ENCODE measurements at regions not wholly inside any gene's neighbourhood (a gene's known extent, or its start where the extent isn't known, plus 50 kb on each side); places are given as distances from the start of the nearest gene placed in this dataset.

DNA sequence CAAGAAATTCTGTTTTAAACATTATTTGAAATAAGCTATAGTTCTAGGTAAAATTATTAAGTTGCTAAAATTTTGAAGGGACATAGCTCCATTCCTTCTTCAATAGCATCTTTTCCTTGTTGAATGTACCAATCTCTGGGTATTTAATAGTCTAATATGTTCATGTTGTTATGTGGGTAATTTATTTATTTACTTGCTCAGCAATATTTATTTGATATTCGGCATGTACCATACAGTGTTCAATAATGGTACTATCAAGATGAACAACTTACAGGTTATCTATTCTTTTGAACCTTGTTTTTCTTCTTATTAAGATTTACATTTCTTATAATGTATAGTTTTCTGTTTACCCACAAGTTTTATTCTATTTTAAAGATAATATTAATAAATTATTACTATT, 1616.8 kb upstream of the PIK3C3 start:
- TF ChIP-seq EZH2 (IDR thresholded peaks at IDR 0.05; ENCODE audit: insufficient read depth, low read length) = no peak
- TF ChIP-seq, protein P1, sequence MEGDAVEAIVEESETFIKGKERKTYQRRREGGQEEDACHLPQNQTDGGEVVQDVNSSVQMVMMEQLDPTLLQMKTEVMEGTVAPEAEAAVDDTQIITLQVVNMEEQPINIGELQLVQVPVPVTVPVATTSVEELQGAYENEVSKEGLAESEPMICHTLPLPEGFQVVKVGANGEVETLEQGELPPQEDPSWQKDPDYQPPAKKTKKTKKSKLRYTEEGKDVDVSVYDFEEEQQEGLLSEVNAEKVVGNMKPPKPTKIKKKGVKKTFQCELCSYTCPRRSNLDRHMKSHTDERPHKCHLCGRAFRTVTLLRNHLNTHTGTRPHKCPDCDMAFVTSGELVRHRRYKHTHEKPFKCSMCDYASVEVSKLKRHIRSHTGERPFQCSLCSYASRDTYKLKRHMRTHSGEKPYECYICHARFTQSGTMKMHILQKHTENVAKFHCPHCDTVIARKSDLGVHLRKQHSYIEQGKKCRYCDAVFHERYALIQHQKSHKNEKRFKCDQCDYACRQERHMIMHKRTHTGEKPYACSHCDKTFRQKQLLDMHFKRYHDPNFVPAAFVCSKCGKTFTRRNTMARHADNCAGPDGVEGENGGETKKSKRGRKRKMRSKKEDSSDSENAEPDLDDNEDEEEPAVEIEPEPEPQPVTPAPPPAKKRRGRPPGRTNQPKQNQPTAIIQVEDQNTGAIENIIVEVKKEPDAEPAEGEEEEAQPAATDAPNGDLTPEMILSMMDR (IDR thresholded peaks at IDR 0.05; ENCODE audit: insufficient read depth, low read depth, low read length) = no peak
